ENCODE measurements at regions not wholly inside any gene's neighbourhood (a gene's known extent, or its start where the extent isn't known, plus 50 kb on each side); places are given as distances from the start of the nearest gene placed in this dataset.

- ATAC-seq = no peak
- no peaks in the 10 kb centered on the region for H3K36me3 ChIP-seq (ENCODE audit: low read depth)
- TF ChIP-seq CTCF (IDR thresholded peaks at IDR 0.05) = no peak
- H3K4me3 ChIP-seq = no peak overlapping the region
- intact Hi-C loops (cut with DNase I, micrococcal nuclease) = no loop called here
- no peaks in the 10 kb centered on the region for H3K4me1 ChIP-seq (ENCODE audit: low read depth)
- H3K9me3 ChIP-seq = no peaks in the 10 kb centered on the region
- peak in 1 of 3 donors; percentile 11 for DNase-seq
These were observed 81.7 kb downstream of the GLI2 start for GRCh38 chr2:120817136-120817955.

- no peaks in the 10 kb centered on the region for H3K36me3 ChIP-seq (ENCODE audit: low read depth)
- intact Hi-C loops (cut with DNase I, micrococcal nuclease) = no loop called here
- no peak for TF ChIP-seq CTCF (IDR thresholded peaks at IDR 0.05)
These were observed 82.3 kb downstream of the GLI2 start for GRCh38 chr2:120817956-120818325.

GRCh38 chr2:120818441-120818920, 82.8 kb downstream of the GLI2 start:
- intact Hi-C loops (cut with DNase I, micrococcal nuclease) = no loop called here
- H3K36me3 ChIP-seq (ENCODE audit: low read depth) = no peaks in the 10 kb centered on the region
- ATAC-seq = peak; percentile 56
- DNase-seq = peak in 2 of 3 donors; percentile 42 to 61
- no peak overlapping the region for H3K4me3 ChIP-seq
- H3K4me1 ChIP-seq (ENCODE audit: low read depth) = no peaks in the 10 kb centered on the region
- no peaks in the 10 kb centered on the region for H3K9me3 ChIP-seq
- no peak for TF ChIP-seq CTCF (IDR thresholded peaks at IDR 0.05)

More at GRCh38 chr2:120817956-120818325, 82.3 kb downstream of the GLI2 start:
- ATAC-seq (no peak), DNase-seq (no peak)
- Histone ChIP-seq H3K9me3 (no peaks in the 10 kb centered on the region), H3K4me1 (ENCODE audit: low read depth) (no peaks in the 10 kb centered on the region), H3K4me3 (no peak overlapping the region)

GRCh38 chr2:120819720-120820210, 84.1 kb downstream of the GLI2 start:
- no peaks in the 10 kb centered on the region for H3K9me3 ChIP-seq

GRCh38 chr2:120820263-120820952, 84.7 kb downstream of the GLI2 start:
- Histone ChIP-seq H3K9me3 (no peaks in the 10 kb centered on the region), H3K4me3 (no peak overlapping the region), H3K4me1 (ENCODE audit: low read depth) (no peaks in the 10 kb centered on the region), H3K36me3 (ENCODE audit: low read depth) (no peaks in the 10 kb centered on the region)
- ATAC-seq (peak; percentile 40), DNase-seq (peak in 1 of 3 donors; percentile 41)
- intact Hi-C loops (cut with DNase I, micrococcal nuclease) = no loop called here
- no peak for TF ChIP-seq CTCF (IDR thresholded peaks at IDR 0.05)

More at GRCh38 chr2:120819720-120820210, 84.1 kb downstream of the GLI2 start:
- no peak overlapping the region for H3K4me3 ChIP-seq
- intact Hi-C loops (cut with DNase I, micrococcal nuclease) = no loop called here
- DNase-seq (no peak), ATAC-seq (no peak)
- H3K36me3 ChIP-seq (ENCODE audit: low read depth) = no peaks in the 10 kb centered on the region
- no peaks in the 10 kb centered on the region for H3K4me1 ChIP-seq (ENCODE audit: low read depth)
- TF ChIP-seq CTCF (IDR thresholded peaks at IDR 0.05) = no peak
